GM12892 (cell line): ENCODE measurements at regions not wholly inside any gene's neighbourhood (a gene's known extent, or its start where the extent isn't known, plus 50 kb on each side); places are given as distances from the start of the nearest gene placed in this dataset.

Experiments
- POLR2A ChIP-seq: IDR thresholded peaks from 2 replicates; pipeline ENCODE4 v1.6.1; 2011; ENCODE audit warnings: low read depth, low read length, control low read depth
- POLR2AphosphoS5 ChIP-seq: IDR thresholded peaks from 2 replicates; pipeline ENCODE4 v1.6.1; 2011; ENCODE audit warnings: low read depth, low read length, control low read depth
- TAF1 ChIP-seq: IDR thresholded peaks from 2 replicates; pipeline ENCODE4 v1.6.1; 2011; ENCODE audit warnings: low read depth, mild to moderate bottlenecking, control low read depth, low read length, borderline replicate concordance

DNA sequence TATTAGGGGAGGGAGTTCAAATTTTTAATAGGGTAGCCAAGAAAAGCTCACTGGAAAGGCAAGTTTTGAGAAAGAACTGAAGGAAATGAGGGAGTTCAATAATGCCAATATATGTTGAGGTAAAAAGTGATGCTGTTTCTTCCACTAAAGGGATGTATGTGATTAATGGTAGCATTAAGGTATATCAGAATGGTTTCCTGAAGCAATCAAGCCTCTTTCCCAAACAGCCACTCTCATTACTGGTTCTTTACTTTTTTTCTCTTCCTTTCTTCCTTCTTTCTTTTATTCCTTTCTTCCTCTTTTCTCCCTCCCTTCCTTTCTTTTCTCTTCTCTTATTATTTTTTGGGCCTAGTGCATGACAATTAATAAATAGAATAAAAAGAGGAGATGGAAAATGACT, 433.5 kb downstream of the SATB2 start:
- TF ChIP-seq TAF1: no peak
- TF ChIP-seq POLR2A: no peak
- TF ChIP-seq POLR2AphosphoS5: no peak
